GM21390 (cell line): ENCODE measurements at regions not wholly inside any gene's neighbourhood (a gene's known extent, or its start where the extent isn't known, plus 50 kb on each side); places are given as distances from the start of the nearest gene placed in this dataset.

Experiments used
- ATAC-seq: cut with Tn5 transposase; IDR thresholded peaks from one replicate; pipeline ENCODE4 v1.9.1; 2021; ENCODE audit not compliant: unreplicated experiment

- no peak for ATAC-seq
These were observed 164.6 kb downstream of the IGLL1 start for GRCh38 chr22:23415490-23415851.

GRCh38 chr22:23414727-23415489 is 165.2 kb downstream of the IGLL1 start:
- ATAC-seq, result no peak

- ATAC-seq, result no peak
These were observed 168.4 kb downstream of the IGLL1 start for GRCh38 chr22:23411739-23412138.

GRCh38 chr22:23410411-23410810 is 169.7 kb downstream of the IGLL1 start:
- ATAC-seq, result no peak

GRCh38 chr22:23409976-23410375 is 170.1 kb downstream of the IGLL1 start:
- ATAC-seq, result no peak

GRCh38 chr22:23408321-23408720 is 171.8 kb downstream of the IGLL1 start:
- no peak for ATAC-seq

GRCh38 chr22:23405366-23405851 is 174.7 kb downstream of the IGLL1 start:
- ATAC-seq, result no peak

- no peak for ATAC-seq
These were observed 175.3 kb downstream of the IGLL1 start for GRCh38 chr22:23404689-23405365.

- no peak for ATAC-seq
These were observed 176.1 kb downstream of the IGLL1 start for GRCh38 chr22:23403720-23404688.

- ATAC-seq, result no peak
These were observed 176.9 kb downstream of the IGLL1 start for GRCh38 chr22:23403152-23403719.

- no peak for ATAC-seq
These were observed 177.6 kb downstream of the IGLL1 start for GRCh38 chr22:23402275-23403151.

- no peak for ATAC-seq
These were observed 178.2 kb downstream of the IGLL1 start for GRCh38 chr22:23401910-23402274.

GRCh38 chr22:23401111-23401909 is 178.8 kb downstream of the IGLL1 start:
- no peak for ATAC-seq

- no peak for ATAC-seq
These were observed 179.7 kb downstream of the IGLL1 start for GRCh38 chr22:23400286-23400981.

GRCh38 chr22:23399367-23400285 is 180.5 kb downstream of the IGLL1 start:
- no peak for ATAC-seq

GRCh38 chr22:23398701-23399366 is 181.3 kb downstream of the IGLL1 start:
- no peak for ATAC-seq
